HG03469 (cell line): ENCODE measurements at regions not wholly inside any gene's neighbourhood (a gene's known extent, or its start where the extent isn't known, plus 50 kb on each side); places are given as distances from the start of the nearest gene placed in this dataset.

Experiments used
- ATAC-seq: cut with Tn5 transposase; IDR thresholded peaks from one replicate; pipeline ENCODE4 v1.9.1; 2021; ENCODE audit warnings: mild to moderate bottlenecking, moderate library complexity, moderate number of reproducible peaks; ENCODE audit not compliant: unreplicated experiment

- ATAC-seq: no peak
These were observed 78.4 kb downstream of the RNASET2 start for GRCh38 chr6:166877906-166878305.

- no peak for ATAC-seq
These were observed 79.0 kb downstream of the RNASET2 start for GRCh38 chr6:166877349-166877748.

- ATAC-seq: no peak
These were observed 83.8 kb downstream of the RNASET2 start for GRCh38 chr6:166872531-166873009.

- ATAC-seq: no peak
These were observed 85.6 kb downstream of the RNASET2 start for GRCh38 chr6:166870602-166871208.

GRCh38 chr6:166866839-166867637, 89.3 kb downstream of the RNASET2 start:
- no peak for ATAC-seq

GRCh38 chr6:166864333-166864732, 92.0 kb downstream of the RNASET2 start:
- ATAC-seq: no peak

- ATAC-seq: no peak
These were observed 93.3 kb downstream of the RNASET2 start for GRCh38 chr6:166862978-166863530.

- no peak for ATAC-seq
These were observed 93.9 kb downstream of the RNASET2 start for GRCh38 chr6:166862287-166862977.

GRCh38 chr6:166861961-166862286, 94.4 kb downstream of the RNASET2 start:
- no peak for ATAC-seq

- ATAC-seq: no peak
These were observed 95.0 kb downstream of the RNASET2 start for GRCh38 chr6:166861304-166861703.

- no peak for ATAC-seq
These were observed 96.0 kb downstream of the RNASET2 start for GRCh38 chr6:166860392-166860791.

- ATAC-seq: no peak
These were observed 100.9 kb downstream of the RNASET2 start for GRCh38 chr6:166855416-166855815.

GRCh38 chr6:166853371-166854325, 102.7 kb downstream of the RNASET2 start:
- ATAC-seq: no peak

- no peak for ATAC-seq
These were observed 103.8 kb downstream of the RNASET2 start for GRCh38 chr6:166852451-166852975.

GRCh38 chr6:166851911-166852310, 104.4 kb downstream of the RNASET2 start:
- no peak for ATAC-seq

GRCh38 chr6:166851426-166851825, 104.9 kb downstream of the RNASET2 start:
- no peak for ATAC-seq

- ATAC-seq: no peak
These were observed 105.7 kb downstream of the RNASET2 start for GRCh38 chr6:166850677-166851076.

- no peak for ATAC-seq
These were observed 106.6 kb downstream of the RNASET2 start for GRCh38 chr6:166849749-166850183.

- no peak for ATAC-seq
These were observed 107.2 kb downstream of the RNASET2 start for GRCh38 chr6:166848979-166849748.
